Fibroblast of lung (primary cell): ENCODE measurements at regions not wholly inside any gene's neighbourhood (a gene's known extent, or its start where the extent isn't known, plus 50 kb on each side); places are given as distances from the start of the nearest gene placed in this dataset.

Experiments used
- EZH2 ChIP-seq: IDR thresholded peaks from 2 replicates; pipeline ENCODE4 v1.5.1; 2012; ENCODE audit warnings: low read length, control low read depth, mild to moderate bottlenecking; ENCODE audit errors: missing control alignments
- TF ChIP-seq, protein P1 (sequence below), 2 donors: IDR thresholded peaks in 1 of 2; conservative IDR thresholded peaks in 1 of 2; 1 replicate in 1 of 2; 2 replicates in 1 of 2; pipeline ENCODE4 v1.5.1; 2011 to 2012; ENCODE audit warnings: low read length in 2 of 2, control low read depth in 1 of 2, inconsistent platforms in 1 of 2, low read depth in 1 of 2, mild to moderate bottlenecking in 1 of 2

DNA sequence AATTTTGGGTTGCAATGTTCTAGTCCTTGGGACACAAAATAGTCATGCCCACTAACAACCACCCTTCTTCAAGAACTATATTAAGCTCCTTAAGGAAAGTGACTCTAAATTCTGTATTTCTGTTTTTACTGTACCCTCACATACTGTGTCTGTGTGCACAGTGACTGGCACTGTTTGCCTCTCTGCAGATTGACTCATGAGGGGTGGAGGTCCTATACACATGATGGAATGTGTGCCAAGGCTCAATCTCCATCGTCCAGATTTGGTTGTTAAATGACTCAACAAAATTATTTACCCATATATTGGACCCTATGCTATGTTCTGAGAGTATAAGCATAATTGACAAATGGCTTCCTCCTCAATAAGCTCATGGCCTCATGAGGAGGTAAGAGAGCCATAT, 126.6 kb upstream of the CWC22 start:
- TF ChIP-seq, protein P1, sequence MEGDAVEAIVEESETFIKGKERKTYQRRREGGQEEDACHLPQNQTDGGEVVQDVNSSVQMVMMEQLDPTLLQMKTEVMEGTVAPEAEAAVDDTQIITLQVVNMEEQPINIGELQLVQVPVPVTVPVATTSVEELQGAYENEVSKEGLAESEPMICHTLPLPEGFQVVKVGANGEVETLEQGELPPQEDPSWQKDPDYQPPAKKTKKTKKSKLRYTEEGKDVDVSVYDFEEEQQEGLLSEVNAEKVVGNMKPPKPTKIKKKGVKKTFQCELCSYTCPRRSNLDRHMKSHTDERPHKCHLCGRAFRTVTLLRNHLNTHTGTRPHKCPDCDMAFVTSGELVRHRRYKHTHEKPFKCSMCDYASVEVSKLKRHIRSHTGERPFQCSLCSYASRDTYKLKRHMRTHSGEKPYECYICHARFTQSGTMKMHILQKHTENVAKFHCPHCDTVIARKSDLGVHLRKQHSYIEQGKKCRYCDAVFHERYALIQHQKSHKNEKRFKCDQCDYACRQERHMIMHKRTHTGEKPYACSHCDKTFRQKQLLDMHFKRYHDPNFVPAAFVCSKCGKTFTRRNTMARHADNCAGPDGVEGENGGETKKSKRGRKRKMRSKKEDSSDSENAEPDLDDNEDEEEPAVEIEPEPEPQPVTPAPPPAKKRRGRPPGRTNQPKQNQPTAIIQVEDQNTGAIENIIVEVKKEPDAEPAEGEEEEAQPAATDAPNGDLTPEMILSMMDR (conservative IDR thresholded peaks at IDR 0.05 in 1 of 2, IDR thresholded peaks at IDR 0.05 in 1 of 2; ENCODE audit: low read depth in 1 of 2, low read length in 2 of 2): no peak
- no peak for TF ChIP-seq EZH2
